ENCODE measurements at regions not wholly inside any gene's neighbourhood (a gene's known extent, or its start where the extent isn't known, plus 50 kb on each side); places are given as distances from the start of the nearest gene placed in this dataset.

- no peak for TF ChIP-seq CTCF (IDR thresholded peaks at IDR 0.05; ENCODE audit: poor library complexity, severe bottlenecking)
- no peak for TF ChIP-seq POLR2AphosphoS5 (IDR thresholded peaks at IDR 0.05)
- no peak for TF ChIP-seq EZH2 (IDR thresholded peaks at IDR 0.05; ENCODE audit: borderline replicate concordance, insufficient read depth, low read length, poor library complexity, severe bottlenecking)
- no peak for TF ChIP-seq TAF1 (IDR thresholded peaks at IDR 0.05; ENCODE audit: low read depth)
- no peak for TF ChIP-seq EP300 (conservative IDR thresholded peaks at IDR 0.05; ENCODE audit: poor library complexity, severe bottlenecking)
- no peak for TF ChIP-seq SMC3 (conservative IDR thresholded peaks at IDR 0.05; ENCODE audit: poor library complexity)
- TF ChIP-seq, protein P1, sequence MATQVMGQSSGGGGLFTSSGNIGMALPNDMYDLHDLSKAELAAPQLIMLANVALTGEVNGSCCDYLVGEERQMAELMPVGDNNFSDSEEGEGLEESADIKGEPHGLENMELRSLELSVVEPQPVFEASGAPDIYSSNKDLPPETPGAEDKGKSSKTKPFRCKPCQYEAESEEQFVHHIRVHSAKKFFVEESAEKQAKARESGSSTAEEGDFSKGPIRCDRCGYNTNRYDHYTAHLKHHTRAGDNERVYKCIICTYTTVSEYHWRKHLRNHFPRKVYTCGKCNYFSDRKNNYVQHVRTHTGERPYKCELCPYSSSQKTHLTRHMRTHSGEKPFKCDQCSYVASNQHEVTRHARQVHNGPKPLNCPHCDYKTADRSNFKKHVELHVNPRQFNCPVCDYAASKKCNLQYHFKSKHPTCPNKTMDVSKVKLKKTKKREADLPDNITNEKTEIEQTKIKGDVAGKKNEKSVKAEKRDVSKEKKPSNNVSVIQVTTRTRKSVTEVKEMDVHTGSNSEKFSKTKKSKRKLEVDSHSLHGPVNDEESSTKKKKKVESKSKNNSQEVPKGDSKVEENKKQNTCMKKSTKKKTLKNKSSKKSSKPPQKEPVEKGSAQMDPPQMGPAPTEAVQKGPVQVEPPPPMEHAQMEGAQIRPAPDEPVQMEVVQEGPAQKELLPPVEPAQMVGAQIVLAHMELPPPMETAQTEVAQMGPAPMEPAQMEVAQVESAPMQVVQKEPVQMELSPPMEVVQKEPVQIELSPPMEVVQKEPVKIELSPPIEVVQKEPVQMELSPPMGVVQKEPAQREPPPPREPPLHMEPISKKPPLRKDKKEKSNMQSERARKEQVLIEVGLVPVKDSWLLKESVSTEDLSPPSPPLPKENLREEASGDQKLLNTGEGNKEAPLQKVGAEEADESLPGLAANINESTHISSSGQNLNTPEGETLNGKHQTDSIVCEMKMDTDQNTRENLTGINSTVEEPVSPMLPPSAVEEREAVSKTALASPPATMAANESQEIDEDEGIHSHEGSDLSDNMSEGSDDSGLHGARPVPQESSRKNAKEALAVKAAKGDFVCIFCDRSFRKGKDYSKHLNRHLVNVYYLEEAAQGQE (IDR thresholded peaks at IDR 0.05; ENCODE audit: borderline replicate concordance) = no peak
- TF ChIP-seq MXI1 (conservative IDR thresholded peaks at IDR 0.05; ENCODE audit: poor library complexity, severe bottlenecking) = no peak
These were observed 560.4 kb downstream of the NUP35 start for GRCh38 chr2:183684686-183685085.
